NT2/D1 (cell line): ENCODE measurements at regions not wholly inside any gene's neighbourhood (a gene's known extent, or its start where the extent isn't known, plus 50 kb on each side); places are given as distances from the start of the nearest gene placed in this dataset.

Source experiments
- YY1 ChIP-seq: IDR thresholded peaks from 2 replicates; pipeline ENCODE4 v1.6.1; 2011; ENCODE audit not compliant: insufficient read length, insufficient read depth
- ZNF274 ChIP-seq: IDR thresholded peaks from 2 replicates; pipeline ENCODE4 v1.6.1; 2011; ENCODE audit warnings: mild to moderate bottlenecking, low read depth, low read length

- TF ChIP-seq YY1 (no peak), ZNF274 (no peak)
These were observed 56.4 kb upstream of the FAM20A start for GRCh38 chr17:68657576-68657975.
